ENCODE measurements at regions not wholly inside any gene's neighbourhood (a gene's known extent, or its start where the extent isn't known, plus 50 kb on each side); places are given as distances from the start of the nearest gene placed in this dataset.

GRCh38 chr2:176744146-176744545, 468.4 kb upstream of the HNRNPA3 start:
- Mint-ChIP-seq H3K4me3 (ENCODE audit: unreplicated experiment) (no peak overlapping the region), H3K9me3 (ENCODE audit: unreplicated experiment) (no peaks in the 10 kb centered on the region), H3K27ac (ENCODE audit: unreplicated experiment) (no peak overlapping the region), H3K4me1 (ENCODE audit: unreplicated experiment) (no peaks in the 10 kb centered on the region), H3K27me3 (ENCODE audit: unreplicated experiment) (no peaks in the 10 kb centered on the region), H3K36me3 (ENCODE audit: low read depth, unreplicated experiment) (no peaks in the 10 kb centered on the region)
- DNase-seq (ENCODE audit: low spot score), result no peak
- no peak for TF ChIP-seq CTCF (IDR thresholded peaks at IDR 0.05; ENCODE audit: unreplicated experiment)

- Mint-ChIP-seq H3K27me3 (ENCODE audit: unreplicated experiment) (no peaks in the 10 kb centered on the region), H3K4me3 (ENCODE audit: unreplicated experiment) (no peak overlapping the region), H3K4me1 (ENCODE audit: unreplicated experiment) (no peaks in the 10 kb centered on the region), H3K9me3 (ENCODE audit: unreplicated experiment) (no peaks in the 10 kb centered on the region), H3K36me3 (ENCODE audit: low read depth, unreplicated experiment) (no peaks in the 10 kb centered on the region), H3K27ac (ENCODE audit: unreplicated experiment) (no peak overlapping the region)
- TF ChIP-seq CTCF (IDR thresholded peaks at IDR 0.05; ENCODE audit: unreplicated experiment), result no peak
- DNase-seq (ENCODE audit: low spot score), result no peak
These were observed 466.9 kb upstream of the HNRNPA3 start for GRCh38 chr2:176745543-176746200.

GRCh38 chr2:176746411-176746810, 466.2 kb upstream of the HNRNPA3 start:
- no peaks in the 10 kb centered on the region for H3K36me3 Mint-ChIP-seq (ENCODE audit: low read depth, unreplicated experiment)
- H3K27ac Mint-ChIP-seq (ENCODE audit: unreplicated experiment), result no peak overlapping the region
- no peak overlapping the region for H3K4me3 Mint-ChIP-seq (ENCODE audit: unreplicated experiment)
- no peak for DNase-seq (ENCODE audit: low spot score)
- no peaks in the 10 kb centered on the region for H3K27me3 Mint-ChIP-seq (ENCODE audit: unreplicated experiment)
- H3K4me1 Mint-ChIP-seq (ENCODE audit: unreplicated experiment), result no peaks in the 10 kb centered on the region
- H3K9me3 Mint-ChIP-seq (ENCODE audit: unreplicated experiment), result no peaks in the 10 kb centered on the region
- no peak for TF ChIP-seq CTCF (IDR thresholded peaks at IDR 0.05; ENCODE audit: unreplicated experiment)

GRCh38 chr2:176747506-176747905, 465.1 kb upstream of the HNRNPA3 start:
- Mint-ChIP-seq H3K9me3 (ENCODE audit: unreplicated experiment) (no peaks in the 10 kb centered on the region), H3K4me3 (ENCODE audit: unreplicated experiment) (no peak overlapping the region), H3K4me1 (ENCODE audit: unreplicated experiment) (no peaks in the 10 kb centered on the region), H3K27ac (ENCODE audit: unreplicated experiment) (no peak overlapping the region), H3K36me3 (ENCODE audit: low read depth, unreplicated experiment) (no peaks in the 10 kb centered on the region), H3K27me3 (ENCODE audit: unreplicated experiment) (no peaks in the 10 kb centered on the region)
- no peak for DNase-seq (ENCODE audit: low spot score)
- TF ChIP-seq CTCF (IDR thresholded peaks at IDR 0.05; ENCODE audit: unreplicated experiment), result no peak

- H3K36me3 Mint-ChIP-seq (ENCODE audit: low read depth, unreplicated experiment), result no peaks in the 10 kb centered on the region
- no peaks in the 10 kb centered on the region for H3K9me3 Mint-ChIP-seq (ENCODE audit: unreplicated experiment)
- H3K27me3 Mint-ChIP-seq (ENCODE audit: unreplicated experiment), result no peaks in the 10 kb centered on the region
- H3K4me1 Mint-ChIP-seq (ENCODE audit: unreplicated experiment), result no peaks in the 10 kb centered on the region
- TF ChIP-seq CTCF (IDR thresholded peaks at IDR 0.05; ENCODE audit: unreplicated experiment), result no peak
- H3K4me3 Mint-ChIP-seq (ENCODE audit: unreplicated experiment), result no peak overlapping the region
- no peak overlapping the region for H3K27ac Mint-ChIP-seq (ENCODE audit: unreplicated experiment)
- no peak for DNase-seq (ENCODE audit: low spot score)
These were observed 464.7 kb upstream of the HNRNPA3 start for GRCh38 chr2:176747928-176748327.
